Parathyroid adenoma (tissue), 2 donors: ENCODE measurements at regions not wholly inside any gene's neighbourhood (a gene's known extent, or its start where the extent isn't known, plus 50 kb on each side); places are given as distances from the start of the nearest gene placed in this dataset.

Experiments
- H2AFZ ChIP-seq: fragments of 300-600 bp; sonication (generic); one replicate; pipeline ENCODE4 v1.7.0; 2017; ENCODE audit warnings: antibody characterized with exemption, mild to moderate bottlenecking
- H3K27ac ChIP-seq: fragments of 300-600 bp; sonication (generic); one replicate; pipeline ENCODE4 v1.7.0; 2017
- H3K27me3 ChIP-seq: fragments of 300-600 bp; sonication (generic); one replicate; pipeline ENCODE4 v1.7.0; 2017; ENCODE audit warnings: low read length; ENCODE audit not compliant: control insufficient read depth, insufficient read depth
- H3K36me3 ChIP-seq: fragments of 300-600 bp; sonication (generic); one replicate; pipeline ENCODE4 v1.7.0; 2017; ENCODE audit warnings: low read length; ENCODE audit not compliant: control insufficient read depth, insufficient read depth
- H3K4me1 ChIP-seq: fragments of 300-600 bp; sonication (generic); one replicate; pipeline ENCODE4 v1.7.0; 2017; ENCODE audit warnings: control low read depth
- H3K4me2 ChIP-seq: fragments of 300-600 bp; sonication (generic); one replicate; pipeline ENCODE4 v1.7.0; 2017; ENCODE audit warnings: low read length
- H3K4me3 ChIP-seq: fragments of 300-600 bp; sonication (generic); one replicate; pipeline ENCODE4 v1.7.0; 2017; ENCODE audit warnings: low read depth, low read length
- H3K79me2 ChIP-seq: fragments of 300-600 bp; sonication (generic); one replicate; pipeline ENCODE4 v1.7.0; 2017; ENCODE audit warnings: control low read depth
- H3K9ac ChIP-seq: fragments of 300-600 bp; sonication (generic); one replicate; pipeline ENCODE4 v1.7.0; 2017; ENCODE audit warnings: mild to moderate bottlenecking
- H3K9me3 ChIP-seq: fragments of 300-600 bp; sonication (generic); one replicate; pipeline ENCODE4 v1.7.0; 2017; ENCODE audit warnings: low read length; ENCODE audit not compliant: control insufficient read depth
- CTCF ChIP-seq: fragments of 300-600 bp; sonication (generic); IDR thresholded peaks from one replicate; pipeline ENCODE4 v1.7.0; 2017; ENCODE audit warnings: antibody characterized with exemption, mild to moderate bottlenecking
- donor health status: primary hyperparathyroidism.

- Histone ChIP-seq H2AFZ (no peak overlapping the region), H3K9me3 (no peaks in the 10 kb centered on the region), H3K27ac (no peak overlapping the region), H3K4me1 (no peaks in the 10 kb centered on the region), H3K4me3 (no peak overlapping the region), H3K79me2 (no peaks in the 10 kb centered on the region), H3K27me3 (no peaks in the 10 kb centered on the region), H3K36me3 (no peaks in the 10 kb centered on the region), H3K9ac (no peak overlapping the region), H3K4me2 (no peak overlapping the region)
- no peak for TF ChIP-seq CTCF
Observed at GRCh38 chr5:143705381-143705780, 106.6 kb upstream of the HMHB1 start.

GRCh38 chr5:143703659-143704058, 108.3 kb upstream of the HMHB1 start:
- H2AFZ ChIP-seq: no peak overlapping the region
- H3K27me3 ChIP-seq: no peaks in the 10 kb centered on the region
- H3K9me3 ChIP-seq: no peaks in the 10 kb centered on the region
- H3K9ac ChIP-seq: no peak overlapping the region
- no peak overlapping the region for H3K27ac ChIP-seq
- H3K4me3 ChIP-seq: no peak overlapping the region
- no peak overlapping the region for H3K4me2 ChIP-seq
- H3K79me2 ChIP-seq: no peaks in the 10 kb centered on the region
- H3K4me1 ChIP-seq: peaks cover 2% of the 10 kb centered on the region
- no peaks in the 10 kb centered on the region for H3K36me3 ChIP-seq
- no peak for TF ChIP-seq CTCF

- TF ChIP-seq CTCF: no peak
- Histone ChIP-seq H3K4me1 (peaks cover 5% of the 10 kb centered on the region), H3K9me3 (no peaks in the 10 kb centered on the region), H3K27me3 (no peaks in the 10 kb centered on the region), H3K4me3 (no peak overlapping the region), H3K4me2 (no peak overlapping the region), H3K9ac (no peak overlapping the region), H2AFZ (no peak overlapping the region), H3K36me3 (no peaks in the 10 kb centered on the region), H3K79me2 (no peaks in the 10 kb centered on the region), H3K27ac (no peak overlapping the region)
Observed at GRCh38 chr5:143701493-143701892, 110.5 kb upstream of the HMHB1 start.

GRCh38 chr5:143700994-143701393, 111.0 kb upstream of the HMHB1 start:
- peaks cover 5% of the 10 kb centered on the region for H3K4me1 ChIP-seq
- H3K9ac ChIP-seq: no peak overlapping the region
- no peak overlapping the region for H2AFZ ChIP-seq
- H3K4me2 ChIP-seq: no peak overlapping the region
- H3K9me3 ChIP-seq: no peaks in the 10 kb centered on the region
- H3K36me3 ChIP-seq: no peaks in the 10 kb centered on the region
- no peak for TF ChIP-seq CTCF
- no peak overlapping the region for H3K27ac ChIP-seq
- no peak overlapping the region for H3K4me3 ChIP-seq
- no peaks in the 10 kb centered on the region for H3K27me3 ChIP-seq
- H3K79me2 ChIP-seq: no peaks in the 10 kb centered on the region

- Histone ChIP-seq H3K27me3 (no peaks in the 10 kb centered on the region), H3K27ac (no peak overlapping the region), H3K79me2 (no peaks in the 10 kb centered on the region), H3K4me3 (no peak overlapping the region), H3K4me1 (peaks cover 5% of the 10 kb centered on the region), H3K9me3 (no peaks in the 10 kb centered on the region), H2AFZ (no peak overlapping the region), H3K4me2 (no peak overlapping the region), H3K9ac (no peak overlapping the region), H3K36me3 (no peaks in the 10 kb centered on the region)
- no peak for TF ChIP-seq CTCF
Observed at GRCh38 chr5:143699121-143699520, 112.8 kb upstream of the HMHB1 start.
